ENCODE measurements at regions not wholly inside any gene's neighbourhood (a gene's known extent, or its start where the extent isn't known, plus 50 kb on each side); places are given as distances from the start of the nearest gene placed in this dataset. TPM values are rescaled to one million over a fixed set of nuclear protein-coding genes. Genes with fewer than 3 reads are reported as not detected.

DNA sequence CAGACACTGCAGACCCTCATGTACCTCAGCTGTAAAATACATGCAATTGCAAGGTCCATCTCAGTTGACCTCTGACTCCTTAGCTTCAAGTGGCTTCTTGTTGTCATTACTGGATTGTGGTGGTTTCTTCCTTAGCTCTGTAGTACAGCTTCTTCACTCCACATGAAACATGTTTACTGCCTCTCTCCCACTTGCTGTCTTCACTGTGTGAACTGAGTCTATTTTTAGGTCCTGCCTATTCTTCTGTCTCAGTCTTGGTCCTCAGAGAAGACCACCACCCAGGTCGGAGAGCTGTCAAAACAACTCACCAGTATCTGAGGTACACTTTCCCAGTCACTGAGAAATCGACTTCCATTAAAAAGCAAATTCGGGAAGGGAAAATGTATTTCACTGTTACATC is 50.2 kb upstream of the EYA4 start:
- peaks cover 4% of the 10 kb centered on the region for H3K27me3 ChIP-seq (ENCODE audit: insufficient read depth, low read length)
- no peaks in the 10 kb centered on the region for H4K20me1 ChIP-seq (ENCODE audit: insufficient read depth, low read length)
- H3K4me3 ChIP-seq (ENCODE audit: insufficient read depth, low read length) = no peak overlapping the region
- DNase-seq (ENCODE audit: insufficient read length, low spot score, missing footprints) = no peak
- H3K79me2 ChIP-seq (ENCODE audit: insufficient read depth, low read length) = no peaks in the 10 kb centered on the region
- no peak overlapping the region for H3K4me2 ChIP-seq (ENCODE audit: insufficient read depth, low read length)
- H3K9me3 ChIP-seq (ENCODE audit: low read depth, low read length) = no peaks in the 10 kb centered on the region
- TF ChIP-seq, protein P1, sequence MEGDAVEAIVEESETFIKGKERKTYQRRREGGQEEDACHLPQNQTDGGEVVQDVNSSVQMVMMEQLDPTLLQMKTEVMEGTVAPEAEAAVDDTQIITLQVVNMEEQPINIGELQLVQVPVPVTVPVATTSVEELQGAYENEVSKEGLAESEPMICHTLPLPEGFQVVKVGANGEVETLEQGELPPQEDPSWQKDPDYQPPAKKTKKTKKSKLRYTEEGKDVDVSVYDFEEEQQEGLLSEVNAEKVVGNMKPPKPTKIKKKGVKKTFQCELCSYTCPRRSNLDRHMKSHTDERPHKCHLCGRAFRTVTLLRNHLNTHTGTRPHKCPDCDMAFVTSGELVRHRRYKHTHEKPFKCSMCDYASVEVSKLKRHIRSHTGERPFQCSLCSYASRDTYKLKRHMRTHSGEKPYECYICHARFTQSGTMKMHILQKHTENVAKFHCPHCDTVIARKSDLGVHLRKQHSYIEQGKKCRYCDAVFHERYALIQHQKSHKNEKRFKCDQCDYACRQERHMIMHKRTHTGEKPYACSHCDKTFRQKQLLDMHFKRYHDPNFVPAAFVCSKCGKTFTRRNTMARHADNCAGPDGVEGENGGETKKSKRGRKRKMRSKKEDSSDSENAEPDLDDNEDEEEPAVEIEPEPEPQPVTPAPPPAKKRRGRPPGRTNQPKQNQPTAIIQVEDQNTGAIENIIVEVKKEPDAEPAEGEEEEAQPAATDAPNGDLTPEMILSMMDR (IDR thresholded peaks at IDR 0.05; ENCODE audit: extremely low read depth, low read depth, low read length) = no peak
- H3K27ac ChIP-seq (ENCODE audit: low read depth, low read length) = no peak overlapping the region
- H3K36me3 ChIP-seq (ENCODE audit: insufficient read depth, low read length) = no peaks in the 10 kb centered on the region
- H2AFZ ChIP-seq (ENCODE audit: low read length) = no peak overlapping the region
- peaks cover 8% of the 10 kb centered on the region for H3K4me1 ChIP-seq (ENCODE audit: insufficient read depth, low read length)

DNA sequence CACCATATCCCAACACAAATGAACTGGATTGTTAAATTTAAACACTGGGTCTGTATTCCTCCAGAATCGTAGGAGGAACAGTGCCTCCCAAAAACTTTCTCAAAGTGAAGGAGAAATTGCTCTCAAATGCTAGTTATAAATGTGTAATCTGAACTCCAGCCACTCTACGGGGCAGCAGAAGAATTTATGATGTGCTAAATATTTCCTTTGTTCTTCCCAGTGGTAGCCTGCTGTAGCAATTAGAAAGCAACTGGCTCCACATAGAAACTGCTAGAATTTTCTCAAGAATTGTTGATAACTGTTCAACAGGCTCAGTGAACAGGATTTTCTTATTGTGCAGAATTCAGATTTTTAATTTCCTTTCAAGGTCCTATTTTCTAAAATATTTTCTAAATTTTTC is 49.8 kb upstream of the EYA4 start:
- H3K36me3 ChIP-seq (ENCODE audit: insufficient read depth, low read length) = no peaks in the 10 kb centered on the region
- H4K20me1 ChIP-seq (ENCODE audit: insufficient read depth, low read length) = no peaks in the 10 kb centered on the region
- H2AFZ ChIP-seq (ENCODE audit: low read length) = no peak overlapping the region
- no peaks in the 10 kb centered on the region for H3K79me2 ChIP-seq (ENCODE audit: insufficient read depth, low read length)
- no peaks in the 10 kb centered on the region for H3K9me3 ChIP-seq (ENCODE audit: low read depth, low read length)
- H3K27ac ChIP-seq (ENCODE audit: low read depth, low read length) = no peak overlapping the region
- H3K4me1 ChIP-seq (ENCODE audit: insufficient read depth, low read length) = peaks cover 8% of the 10 kb centered on the region
- TF ChIP-seq, protein P1 (IDR thresholded peaks at IDR 0.05; ENCODE audit: extremely low read depth, low read depth, low read length) = no peak
- peaks cover 4% of the 10 kb centered on the region for H3K27me3 ChIP-seq (ENCODE audit: insufficient read depth, low read length)
- H3K4me2 ChIP-seq (ENCODE audit: insufficient read depth, low read length) = no peak overlapping the region
- H3K4me3 ChIP-seq (ENCODE audit: insufficient read depth, low read length) = no peak overlapping the region
- DNase-seq (ENCODE audit: insufficient read length, low spot score, missing footprints) = no peak

Small RNA genes in the stretch of these regions (small RNA-seq; reads per million reads assigned to genes)
- gene MTCYBP4 = not detected

Measured in osteoblast (primary cell).